K562 (cell line): ENCODE measurements at regions not wholly inside any gene's neighbourhood (a gene's known extent, or its start where the extent isn't known, plus 50 kb on each side); places are given as distances from the start of the nearest gene placed in this dataset.

Source experiments
- BHLHE40 ChIP-seq: IDR thresholded peaks from 2 replicates; pipeline ENCODE4 v1.6.1; 2011; ENCODE audit warnings: low read length, improper control_type of control experiment
- CCNT2 ChIP-seq: IDR thresholded peaks from 2 replicates; pipeline ENCODE4 v1.6.1; 2011; ENCODE audit warnings: borderline replicate concordance, low read depth, mild to moderate bottlenecking, moderate library complexity, mixed read lengths, low read length; ENCODE audit not compliant: insufficient read length; ENCODE audit errors: extremely low read depth
- CTBP1 ChIP-seq: fragments of 450-650 bp; IDR thresholded peaks from 2 replicates; pipeline ENCODE4 v1.6.1; 2016; ENCODE audit warnings: borderline replicate concordance
- DIDO1 ChIP-seq: fragments of 450-650 bp; IDR thresholded peaks from 2 replicates; pipeline ENCODE4 v1.6.1; 2016; ENCODE audit warnings: low read depth, missing biosample characterization, missing genetic modification characterization
- ELF1 ChIP-seq: fragments of 200-800 bp; sonication (Bioruptor generic); IDR thresholded peaks from 2 replicates; pipeline ENCODE4 v1.6.1; 2016; ENCODE audit warnings: missing genetic modification characterization, missing compliant biosample characterization
- FOXP1 ChIP-seq: sonication (generic); formaldehyde crosslinking; IDR thresholded peaks from 2 replicates; pipeline ENCODE4 v1.8.0; 2022; ENCODE audit warnings: mild to moderate bottlenecking, missing genetic modification reagents
- HMBOX1 ChIP-seq: sonication (generic); IDR thresholded peaks from 2 replicates; pipeline ENCODE4 v1.6.1; 2016
- HMGN3 ChIP-seq: IDR thresholded peaks from 2 replicates; pipeline ENCODE4 v1.6.1; 2011; ENCODE audit warnings: borderline replicate concordance, low read depth, mild to moderate bottlenecking, mixed read lengths, low read length; ENCODE audit not compliant: insufficient read length; ENCODE audit errors: extremely low read depth
- IFI16 ChIP-seq: fragments of 250-450 bp; sonication (Bioruptor Pico); IDR thresholded peaks from 2 replicates; pipeline ENCODE4 v2.1.2; 2022; ENCODE audit warnings: mild to moderate bottlenecking, inconsistent platforms
- L3MBTL2 ChIP-seq: fragments of 450-650 bp; IDR thresholded peaks from 2 replicates; pipeline ENCODE4 v1.6.1; 2016; ENCODE audit warnings: mild to moderate bottlenecking, moderate library complexity
- MTF1 ChIP-seq: fragments of 250-450 bp; sonication (Bioruptor Pico); IDR thresholded peaks from 2 replicates; pipeline ENCODE4 v1.9.0; 2021; ENCODE audit warnings: moderate library complexity, mild to moderate bottlenecking, inconsistent platforms, borderline replicate concordance
- NCOA1 ChIP-seq: fragments of 450-650 bp; IDR thresholded peaks from 2 replicates; pipeline ENCODE4 v1.6.1; 2016; ENCODE audit warnings: low read depth
- NR3C1 ChIP-seq: sonication (generic); formaldehyde crosslinking; IDR thresholded peaks from 2 replicates; pipeline ENCODE4 v1.8.1; 2022; ENCODE audit warnings: missing genetic modification reagents
- OTX1 ChIP-seq: fragments of 450-650 bp; formaldehyde crosslinking; IDR thresholded peaks from 2 replicates; pipeline ENCODE4 v1.4.0; 2022; ENCODE audit warnings: mild to moderate bottlenecking
- SETDB1 ChIP-seq: IDR thresholded peaks from one replicate; pipeline ENCODE4 v1.6.1; 2012; ENCODE audit warnings: low read length, control low read depth, inconsistent platforms
- SMAD3 ChIP-seq: fragments of 450-650 bp; formaldehyde crosslinking; conservative IDR thresholded peaks from 2 replicates; pipeline ENCODE4 v1.4.0; 2020; ENCODE audit warnings: mild to moderate bottlenecking
- TRIM24 ChIP-seq, 2 experiments: fragments of 450-650 bp; IDR thresholded peaks; 2 replicates each; pipeline ENCODE4 v1.6.1; 2016
- ZNF655 ChIP-seq: fragments of 250-450 bp; sonication (Bioruptor Pico); IDR thresholded peaks from 2 replicates; pipeline ENCODE4 v1.5.0; 2021
- TF ChIP-seq, protein P1 (sequence below): fragments of 450-650 bp; IDR thresholded peaks from 2 replicates; pipeline ENCODE4 v1.6.1; 2018; ENCODE audit not compliant: partially characterized antibody
- TF ChIP-seq, protein P2 (sequence below), 2 experiments: fragments of 450-650 bp in 1 of 2; IDR thresholded peaks; 2 replicates each; pipeline ENCODE4 v1.6.1; 2011 to 2017; ENCODE audit warnings: low read depth in 2 of 2, antibody characterized with exemption in 1 of 2, borderline replicate concordance in 1 of 2, low read length in 1 of 2, mild to moderate bottlenecking in 1 of 2, mixed read lengths in 1 of 2; ENCODE audit not compliant: control insufficient read depth in 1 of 2

DNA sequence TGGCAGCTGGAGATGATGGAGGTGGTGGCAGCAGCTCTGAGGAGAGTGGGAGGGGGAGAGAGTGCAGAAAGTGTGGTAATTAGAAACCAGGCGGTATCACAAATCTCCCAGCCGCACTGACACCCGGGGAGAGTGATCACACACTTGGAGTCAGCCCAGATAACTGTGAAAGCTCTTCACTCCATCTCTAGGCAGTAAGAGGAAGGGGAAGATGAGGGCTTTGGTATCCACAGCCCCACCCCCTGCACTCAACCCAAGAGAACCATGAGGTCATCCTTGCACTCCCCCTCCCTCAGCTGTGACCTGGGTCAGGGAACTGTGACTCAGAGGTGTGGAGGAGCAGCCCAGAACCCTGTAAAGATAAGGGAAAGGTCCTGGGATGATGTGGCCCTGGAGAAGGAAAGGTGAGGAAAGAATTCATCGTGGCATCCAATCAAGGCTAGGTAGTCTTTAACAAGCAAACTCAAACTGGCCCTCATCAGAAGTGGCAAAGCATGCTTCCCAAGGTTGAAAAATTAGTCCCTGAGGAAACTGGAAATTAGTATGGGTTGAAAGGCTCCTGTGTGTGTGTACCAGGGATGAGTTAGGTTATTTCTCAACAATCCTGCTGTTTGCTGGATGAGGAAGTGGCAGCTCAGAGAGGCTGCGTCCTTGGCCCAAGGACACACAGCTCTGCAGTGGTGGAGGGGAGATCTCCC lies 111.0 kb upstream of the LHX5 start (continued):
- TF ChIP-seq, protein P1, sequence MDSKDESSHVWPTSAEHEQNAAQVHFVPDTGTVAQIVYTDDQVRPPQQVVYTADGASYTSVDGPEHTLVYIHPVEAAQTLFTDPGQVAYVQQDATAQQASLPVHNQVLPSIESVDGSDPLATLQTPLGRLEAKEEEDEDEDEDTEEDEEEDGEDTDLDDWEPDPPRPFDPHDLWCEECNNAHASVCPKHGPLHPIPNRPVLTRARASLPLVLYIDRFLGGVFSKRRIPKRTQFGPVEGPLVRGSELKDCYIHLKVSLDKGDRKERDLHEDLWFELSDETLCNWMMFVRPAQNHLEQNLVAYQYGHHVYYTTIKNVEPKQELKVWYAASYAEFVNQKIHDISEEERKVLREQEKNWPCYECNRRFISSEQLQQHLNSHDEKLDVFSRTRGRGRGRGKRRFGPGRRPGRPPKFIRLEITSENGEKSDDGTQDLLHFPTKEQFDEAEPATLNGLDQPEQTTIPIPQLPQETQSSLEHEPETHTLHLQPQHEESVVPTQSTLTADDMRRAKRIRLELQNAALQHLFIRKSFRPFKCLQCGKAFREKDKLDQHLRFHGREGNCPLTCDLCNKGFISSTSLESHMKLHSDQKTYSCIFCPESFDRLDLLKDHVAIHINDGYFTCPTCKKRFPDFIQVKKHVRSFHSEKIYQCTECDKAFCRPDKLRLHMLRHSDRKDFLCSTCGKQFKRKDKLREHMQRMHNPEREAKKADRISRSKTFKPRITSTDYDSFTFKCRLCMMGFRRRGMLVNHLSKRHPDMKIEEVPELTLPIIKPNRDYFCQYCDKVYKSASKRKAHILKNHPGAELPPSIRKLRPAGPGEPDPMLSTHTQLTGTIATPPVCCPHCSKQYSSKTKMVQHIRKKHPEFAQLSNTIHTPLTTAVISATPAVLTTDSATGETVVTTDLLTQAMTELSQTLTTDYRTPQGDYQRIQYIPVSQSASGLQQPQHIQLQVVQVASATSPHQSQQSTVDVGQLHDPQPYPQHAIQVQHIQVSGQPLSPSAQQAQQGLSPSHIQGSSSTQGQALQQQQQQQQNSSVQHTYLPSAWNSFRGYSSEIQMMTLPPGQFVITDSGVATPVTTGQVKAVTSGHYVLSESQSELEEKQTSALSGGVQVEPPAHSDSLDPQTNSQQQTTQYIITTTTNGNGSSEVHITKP = peak; percentile 52
- no peak for TF ChIP-seq FOXP1 (CRISPR knock-in tag)
- TF ChIP-seq BHLHE40 = no peak; the same call in none of the 2 replicates
- peak; percentile 75 for TF ChIP-seq CCNT2
- peak; percentile 83; the same call in 1 of the 2 replicates for TF ChIP-seq NCOA1
- no peak for TF ChIP-seq IFI16
- TF ChIP-seq CTBP1 = peak; percentile 100
- TF ChIP-seq SETDB1 = peak; percentile 89
- TF ChIP-seq NR3C1 = no peak
- TF ChIP-seq HMGN3 = peak; percentile 58
- peak; percentile 50; the same call in 1 of the 2 replicates for TF ChIP-seq HMBOX1
- peak; percentile 37; the same call in 1 of the 2 replicates for TF ChIP-seq ELF1
- TF ChIP-seq DIDO1 (tag) = no peak
- TF ChIP-seq ZNF655 (CRISPR knock-in tag) = no peak
- TF ChIP-seq TRIM24 (IDR thresholded peaks at IDR 0.05) = peak; percentile 70 to 72; a peak in 3 of 4 replicates
- TF ChIP-seq, protein P2, sequence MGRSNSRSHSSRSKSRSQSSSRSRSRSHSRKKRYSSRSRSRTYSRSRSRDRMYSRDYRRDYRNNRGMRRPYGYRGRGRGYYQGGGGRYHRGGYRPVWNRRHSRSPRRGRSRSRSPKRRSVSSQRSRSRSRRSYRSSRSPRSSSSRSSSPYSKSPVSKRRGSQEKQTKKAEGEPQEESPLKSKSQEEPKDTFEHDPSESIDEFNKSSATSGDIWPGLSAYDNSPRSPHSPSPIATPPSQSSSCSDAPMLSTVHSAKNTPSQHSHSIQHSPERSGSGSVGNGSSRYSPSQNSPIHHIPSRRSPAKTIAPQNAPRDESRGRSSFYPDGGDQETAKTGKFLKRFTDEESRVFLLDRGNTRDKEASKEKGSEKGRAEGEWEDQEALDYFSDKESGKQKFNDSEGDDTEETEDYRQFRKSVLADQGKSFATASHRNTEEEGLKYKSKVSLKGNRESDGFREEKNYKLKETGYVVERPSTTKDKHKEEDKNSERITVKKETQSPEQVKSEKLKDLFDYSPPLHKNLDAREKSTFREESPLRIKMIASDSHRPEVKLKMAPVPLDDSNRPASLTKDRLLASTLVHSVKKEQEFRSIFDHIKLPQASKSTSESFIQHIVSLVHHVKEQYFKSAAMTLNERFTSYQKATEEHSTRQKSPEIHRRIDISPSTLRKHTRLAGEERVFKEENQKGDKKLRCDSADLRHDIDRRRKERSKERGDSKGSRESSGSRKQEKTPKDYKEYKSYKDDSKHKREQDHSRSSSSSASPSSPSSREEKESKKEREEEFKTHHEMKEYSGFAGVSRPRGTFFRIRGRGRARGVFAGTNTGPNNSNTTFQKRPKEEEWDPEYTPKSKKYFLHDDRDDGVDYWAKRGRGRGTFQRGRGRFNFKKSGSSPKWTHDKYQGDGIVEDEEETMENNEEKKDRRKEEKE (IDR thresholded peaks at IDR 0.05; ENCODE audit: borderline replicate concordance in 1 of 2, control insufficient read depth in 1 of 2, low read depth in 2 of 2, low read length in 1 of 2) = no peak
- no peak for TF ChIP-seq OTX1 (CRISPR knock-in tag)
- TF ChIP-seq SMAD3 (CRISPR knock-in tag) = no peak
- no peak for TF ChIP-seq MTF1
- 0 out of 2 replicates have a peak, but pooled peaks have one; percentile 30 for TF ChIP-seq L3MBTL2
